HepG2 (cell line): ENCODE measurements at regions not wholly inside any gene's neighbourhood (a gene's known extent, or its start where the extent isn't known, plus 50 kb on each side); places are given as distances from the start of the nearest gene placed in this dataset.

Source experiments
- AKNA ChIP-seq: sonication (generic); formaldehyde crosslinking; IDR thresholded peaks from 2 replicates; pipeline ENCODE4 v1.4.0; 2020; ENCODE audit warnings: missing genetic modification reagents, borderline replicate concordance
- BRCA1 ChIP-seq: sonication (generic); formaldehyde crosslinking; IDR thresholded peaks from 2 replicates; pipeline ENCODE4 v1.4.0; 2020; ENCODE audit warnings: missing genetic modification reagents
- CTCF ChIP-seq: sonication (generic); formaldehyde crosslinking; IDR thresholded peaks from 2 replicates; pipeline ENCODE4 v1.5.0; 2020; ENCODE audit warnings: mild to moderate bottlenecking, missing genetic modification reagents, moderate library complexity
- HMGXB3 ChIP-seq: sonication (generic); formaldehyde crosslinking; IDR thresholded peaks from 2 replicates; pipeline ENCODE4 v1.4.0; 2020; ENCODE audit warnings: missing genetic modification reagents, borderline replicate concordance
- SMAD3 ChIP-seq: sonication (generic); formaldehyde crosslinking; IDR thresholded peaks from 2 replicates; pipeline ENCODE4 v1.4.0; 2020; ENCODE audit warnings: missing genetic modification reagents
- STAG1 ChIP-seq: sonication (generic); formaldehyde crosslinking; IDR thresholded peaks from 2 replicates; pipeline ENCODE4 v1.4.0; 2020; ENCODE audit warnings: missing genetic modification reagents

GRCh38 chr4:92182736-92183407, 120.9 kb upstream of the GRID2 start:
- TF ChIP-seq AKNA (CRISPR knock-in tag), result no peak
- TF ChIP-seq CTCF (CRISPR knock-in tag), result no peak
- TF ChIP-seq STAG1 (CRISPR knock-in tag), result no peak
- no peak for TF ChIP-seq SMAD3 (CRISPR knock-in tag)
- no peak for TF ChIP-seq BRCA1 (CRISPR knock-in tag)
- TF ChIP-seq HMGXB3 (CRISPR knock-in tag), result no peak
